ENCODE measurements at regions not wholly inside any gene's neighbourhood (a gene's known extent, or its start where the extent isn't known, plus 50 kb on each side); places are given as distances from the start of the nearest gene placed in this dataset.

GRCh38 chr19:33950091-33950750 lies 153.6 kb downstream of the KCTD15 start:
- no peak for FAIRE-seq

- no peak for FAIRE-seq
Observed at GRCh38 chr19:33953023-33953422, 156.4 kb downstream of the KCTD15 start.

DNA sequence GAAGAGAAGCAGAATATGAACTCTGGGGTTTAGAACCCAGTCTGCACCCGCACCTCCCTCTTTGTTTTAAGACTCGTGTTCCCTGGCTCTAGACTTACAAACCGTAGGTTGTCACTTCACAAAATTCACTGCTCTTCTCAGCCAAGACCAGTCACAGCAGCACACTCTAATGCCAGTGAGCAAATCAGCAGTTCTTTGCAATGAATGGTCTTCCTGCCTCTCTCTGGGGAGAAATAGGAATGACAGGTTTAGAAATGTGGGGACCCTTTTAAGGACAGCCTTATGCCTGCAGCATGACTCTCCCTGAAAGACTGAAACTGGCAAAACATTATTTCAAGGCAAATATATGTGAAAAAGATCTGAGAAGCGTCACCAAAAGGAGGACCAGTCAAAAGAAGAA lies 156.9 kb downstream of the KCTD15 start:
- no peak for FAIRE-seq

- FAIRE-seq = no peak
Observed at GRCh38 chr19:33954686-33955085, 158.0 kb downstream of the KCTD15 start.

DNA sequence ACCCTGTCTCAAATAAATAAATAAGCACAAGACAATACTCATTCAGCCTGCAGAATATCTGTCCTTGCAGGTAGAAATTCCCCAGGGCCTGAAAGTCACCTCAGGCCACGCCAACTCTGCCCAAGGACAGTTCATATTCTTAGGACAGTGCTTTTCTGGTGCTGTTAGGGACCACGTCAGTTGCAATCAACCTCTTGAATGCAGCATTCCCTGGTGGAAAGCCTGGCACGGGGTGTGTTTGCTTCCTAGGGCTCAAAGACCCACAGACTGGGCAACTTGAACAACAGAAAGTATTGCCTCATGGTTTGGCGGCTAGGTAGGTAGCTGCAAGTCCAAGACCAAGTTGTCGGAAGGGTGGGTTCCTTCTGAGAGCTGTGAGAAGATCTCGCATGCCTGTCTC lies 160.3 kb downstream of the KCTD15 start:
- no peak for FAIRE-seq

DNA sequence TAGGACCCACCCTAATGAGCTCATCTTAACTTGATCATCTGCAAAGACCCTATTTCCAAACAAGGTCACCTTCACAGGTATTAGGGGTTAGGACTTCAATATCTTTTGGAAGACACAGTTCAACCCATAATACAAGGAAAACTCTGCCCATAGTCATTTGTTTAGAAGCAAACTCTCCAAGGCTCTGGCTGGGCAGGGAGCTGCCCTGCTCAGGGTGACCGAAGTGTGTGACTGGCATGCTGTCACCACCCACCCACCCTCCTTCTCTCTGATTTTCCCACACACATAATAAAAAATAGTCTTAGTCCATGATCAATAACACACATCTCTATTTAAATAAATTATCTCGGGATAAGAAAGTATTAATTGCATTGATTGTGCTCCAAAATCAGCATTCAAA lies 161.1 kb downstream of the KCTD15 start:
- no peak for FAIRE-seq

DNA sequence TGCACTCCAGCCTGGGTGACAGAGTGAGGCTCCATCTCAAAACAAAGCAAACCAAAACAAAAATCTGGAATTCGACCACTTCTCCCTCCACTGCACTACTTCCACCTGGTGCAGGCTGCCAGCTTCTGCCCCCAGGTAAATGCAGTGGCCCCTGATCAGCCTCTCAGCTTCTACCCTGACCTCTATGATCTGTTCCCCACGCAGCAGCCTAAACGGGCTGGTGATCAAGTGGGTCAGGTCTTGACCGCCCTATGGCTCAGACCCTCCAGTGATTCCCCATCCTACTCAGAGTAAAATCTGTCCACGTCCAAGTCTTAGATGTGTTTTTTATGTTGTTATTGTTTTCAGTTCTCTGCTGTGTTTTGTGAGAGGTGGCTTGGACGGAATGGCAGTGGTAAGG lies 163.9 kb downstream of the KCTD15 start:
- FAIRE-seq = no peak

- FAIRE-seq = no peak
Observed at GRCh38 chr19:33962161-33962560, 165.5 kb downstream of the KCTD15 start.

- no peak for FAIRE-seq
Observed at GRCh38 chr19:33963514-33963913, 166.8 kb downstream of the KCTD15 start.

DNA sequence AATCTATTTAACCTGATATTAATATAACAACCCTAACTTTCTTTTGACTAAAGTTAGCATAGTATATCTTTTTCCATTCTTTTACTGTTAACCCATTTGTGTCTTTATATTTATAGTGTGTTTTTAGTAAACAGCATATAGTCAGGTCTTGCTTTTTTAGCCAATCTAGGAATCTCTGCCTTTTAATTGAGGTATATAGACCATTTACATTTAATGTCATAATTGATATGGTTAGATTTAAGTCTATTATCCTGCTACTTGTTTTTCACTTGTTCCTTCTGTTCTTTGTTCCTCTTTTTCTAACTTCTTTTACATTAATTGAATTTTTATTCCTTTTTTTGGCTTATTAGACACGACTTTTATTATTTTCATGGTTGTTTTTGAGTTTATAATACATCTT lies 174.4 kb downstream of the KCTD15 start:
- peak; percentile 32 for FAIRE-seq

DNA sequence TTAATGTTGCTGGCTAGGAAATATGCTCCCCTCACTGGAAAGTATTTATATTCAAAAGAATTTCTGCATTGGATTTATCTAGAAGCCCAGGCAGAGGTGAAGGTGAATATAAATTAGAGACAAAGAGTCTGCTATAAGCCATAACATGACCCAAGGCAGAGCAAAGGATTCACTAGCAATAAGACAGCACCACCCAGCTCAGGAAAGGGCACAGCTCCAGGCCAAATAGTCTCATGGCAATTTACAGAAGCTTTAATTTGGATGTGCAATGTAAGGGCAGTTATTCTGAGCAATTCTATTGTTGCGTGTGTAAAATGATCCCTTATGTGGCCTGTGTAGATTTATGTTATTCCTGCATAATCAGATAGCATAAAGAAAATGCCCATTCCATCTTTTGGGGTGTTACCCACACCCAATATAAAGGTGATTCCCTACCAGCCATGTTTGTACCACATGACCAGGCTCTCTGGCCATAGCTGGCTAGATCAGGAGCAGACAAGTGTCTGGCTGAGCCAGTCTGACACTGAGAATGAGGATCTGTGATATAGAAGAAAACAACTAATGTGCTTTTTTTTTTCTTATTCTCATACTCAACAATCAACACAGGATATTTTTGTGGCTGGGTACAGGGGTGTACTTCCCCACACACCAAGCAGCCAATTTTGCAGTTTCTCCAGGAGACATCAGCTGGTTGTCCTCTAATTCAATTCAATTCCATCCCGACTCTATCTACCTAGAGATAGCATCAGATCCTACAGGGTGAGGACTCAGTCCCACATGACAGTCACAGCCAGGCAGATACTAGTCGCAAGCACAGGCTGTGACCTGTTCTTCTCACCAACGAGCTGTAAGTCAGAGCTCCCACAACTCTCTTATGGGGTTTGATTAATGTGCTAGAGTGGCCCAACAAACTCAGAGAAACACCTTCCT lies 181.4 kb downstream of the KCTD15 start:
- FAIRE-seq = no peak

- no peak for FAIRE-seq
Observed at GRCh38 chr19:33982706-33983105, 186.0 kb downstream of the KCTD15 start.

GRCh38 chr19:33988601-33989000 lies 183.7 kb upstream of the LSM14A start:
- FAIRE-seq = no peak

DNA sequence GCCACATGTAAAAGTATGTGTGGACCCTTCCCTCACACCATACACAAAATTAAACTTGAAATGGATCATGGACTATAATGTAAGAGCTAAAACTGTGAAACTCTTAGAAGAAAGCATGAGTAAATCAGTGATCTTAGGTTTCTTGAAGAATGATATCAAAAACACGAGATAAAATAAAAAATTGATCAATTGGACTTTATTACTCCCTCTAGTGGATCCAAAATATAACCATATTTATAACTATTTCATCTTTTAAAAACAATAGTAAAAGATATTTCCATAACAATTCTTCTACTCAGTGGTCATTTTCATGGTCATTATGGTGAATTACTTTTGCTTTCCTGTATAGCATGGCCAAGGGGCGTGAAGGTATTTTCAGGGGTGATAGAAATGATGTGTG lies 174.6 kb upstream of the LSM14A start:
- FAIRE-seq = peak; percentile 68

- FAIRE-seq = no peak
Observed at GRCh38 chr19:33998302-33998701, 174.0 kb upstream of the LSM14A start.

GRCh38 chr19:33998739-33999345 lies 173.5 kb upstream of the LSM14A start:
- FAIRE-seq = peak; percentile 96

DNA sequence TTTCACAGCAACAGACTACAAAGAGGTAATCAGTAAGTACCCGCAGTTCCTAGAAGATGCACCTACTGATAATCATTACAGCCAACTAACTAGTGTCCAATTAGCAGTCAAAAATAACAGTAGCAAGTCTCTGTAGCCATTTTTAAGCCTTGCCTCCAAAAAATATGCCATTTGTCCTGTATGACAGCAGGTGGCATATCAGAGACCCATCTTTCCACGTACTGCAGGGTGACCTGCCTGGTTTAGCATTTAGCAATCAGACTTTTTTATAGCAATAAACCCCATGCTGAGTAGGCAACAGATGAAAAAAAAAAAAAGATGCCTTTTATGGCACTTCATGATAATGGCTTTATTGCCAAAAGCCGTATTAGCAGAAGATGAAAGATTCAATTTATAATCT lies 155.3 kb upstream of the LSM14A start:
- FAIRE-seq = no peak

GRCh38 chr19:34017601-34018000 lies 154.7 kb upstream of the LSM14A start:
- FAIRE-seq = no peak

GRCh38 chr19:34018546-34018945 lies 153.8 kb upstream of the LSM14A start:
- no peak for FAIRE-seq

- no peak for FAIRE-seq
Observed at GRCh38 chr19:34023381-34023780, 148.9 kb upstream of the LSM14A start.

DNA sequence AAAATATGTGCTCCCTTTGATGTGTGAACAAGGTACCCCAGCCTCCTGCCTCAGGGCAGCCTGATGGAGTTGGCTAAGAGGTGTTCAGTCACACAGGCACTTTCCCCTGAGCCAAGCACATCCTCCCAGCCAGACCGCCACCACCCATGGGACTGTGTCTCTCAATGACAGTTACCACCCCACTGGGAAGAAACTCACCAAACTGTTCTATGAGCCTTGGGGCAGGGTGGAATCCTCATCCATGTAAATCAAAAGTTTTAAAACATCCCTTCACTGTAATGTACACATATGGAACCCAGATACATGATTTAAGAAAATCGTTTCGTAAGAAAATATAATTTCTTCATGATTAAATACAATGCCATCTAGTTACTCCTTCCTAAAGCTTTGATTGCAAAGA lies 138.4 kb upstream of the LSM14A start:
- no peak for FAIRE-seq

GRCh38 chr19:34034318-34034846 lies 137.9 kb upstream of the LSM14A start:
- FAIRE-seq = no peak

GRCh38 chr19:34041925-34042521 lies 130.3 kb upstream of the LSM14A start:
- FAIRE-seq = no peak
